WTC11 (cell line): ENCODE measurements at regions not wholly inside any gene's neighbourhood (a gene's known extent, or its start where the extent isn't known, plus 50 kb on each side); places are given as distances from the start of the nearest gene placed in this dataset.

Experiments
- JUN ChIP-seq: sonication (generic); formaldehyde crosslinking; IDR thresholded peaks from 2 replicates; pipeline ENCODE4 v1.8.0; 2023; ENCODE audit warnings: mild to moderate bottlenecking, missing genetic modification reagents
- KAT7 ChIP-seq: sonication (generic); formaldehyde crosslinking; IDR thresholded peaks from 2 replicates; pipeline ENCODE4 v1.8.1; 2023; ENCODE audit warnings: missing genetic modification reagents, mild to moderate bottlenecking, borderline replicate concordance
- MYBL2 ChIP-seq: sonication (generic); formaldehyde crosslinking; IDR thresholded peaks from 2 replicates; pipeline ENCODE4 v1.8.1; 2023; ENCODE audit warnings: mild to moderate bottlenecking, moderate library complexity, missing genetic modification reagents
- RELA ChIP-seq: sonication (generic); formaldehyde crosslinking; IDR thresholded peaks from 2 replicates; pipeline ENCODE4 v1.8.1; 2022; ENCODE audit warnings: missing genetic modification reagents, mild to moderate bottlenecking, borderline replicate concordance
- SOX15 ChIP-seq: fragments of 250-450 bp; sonication (Bioruptor Pico); IDR thresholded peaks from 2 replicates; pipeline ENCODE4 v1.9.0; 2021; ENCODE audit warnings: mild to moderate bottlenecking
- TP53 ChIP-seq: sonication (generic); formaldehyde crosslinking; IDR thresholded peaks from 2 replicates; pipeline ENCODE4 v1.8.1; 2023; ENCODE audit warnings: mild to moderate bottlenecking, missing genetic modification reagents
- TF ChIP-seq, protein P1 (sequence below): sonication (generic); formaldehyde crosslinking; IDR thresholded peaks from 2 replicates; pipeline ENCODE4 v1.8.1; 2023; ENCODE audit warnings: mild to moderate bottlenecking, missing genetic modification reagents
- TF ChIP-seq, protein P2 (sequence below): fragments of 200-600 bp; IDR thresholded peaks from 2 replicates; pipeline ENCODE4 v1.8.0; 2022; ENCODE audit warnings: antibody characterized with exemption

DNA sequence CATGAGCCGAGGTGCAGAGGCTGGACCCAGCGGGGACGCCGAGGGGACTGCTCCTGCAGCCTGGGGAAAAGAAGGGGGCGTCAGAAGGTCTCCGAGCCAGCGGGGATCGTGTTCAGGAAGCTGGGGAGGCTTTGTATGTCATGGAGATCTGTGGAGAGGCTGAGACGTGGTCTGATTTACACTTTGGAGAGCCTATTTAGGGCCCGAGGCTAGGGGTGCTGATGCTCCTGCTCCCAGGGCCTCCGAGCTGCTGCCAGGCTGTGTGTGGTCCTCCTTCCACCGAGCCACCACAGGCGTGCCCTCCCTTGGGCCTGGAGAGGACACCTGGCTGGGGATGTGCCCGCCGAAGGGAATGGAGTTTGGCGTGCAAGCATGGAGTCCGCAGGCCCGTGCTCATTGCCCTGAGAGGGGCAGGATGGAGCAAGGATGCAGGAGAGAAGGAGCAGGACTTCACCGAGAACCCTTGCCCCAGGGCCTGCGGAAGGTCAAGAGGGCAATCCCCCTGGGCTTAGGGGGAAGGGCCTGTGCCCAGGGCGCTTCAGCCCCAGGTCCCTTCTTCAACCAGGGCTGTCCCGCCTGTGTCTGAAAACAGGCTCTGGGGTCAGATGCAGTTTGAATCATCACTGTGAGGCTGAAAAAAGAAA, 252.5 kb downstream of the VAPA start:
- TF ChIP-seq, protein P1, sequence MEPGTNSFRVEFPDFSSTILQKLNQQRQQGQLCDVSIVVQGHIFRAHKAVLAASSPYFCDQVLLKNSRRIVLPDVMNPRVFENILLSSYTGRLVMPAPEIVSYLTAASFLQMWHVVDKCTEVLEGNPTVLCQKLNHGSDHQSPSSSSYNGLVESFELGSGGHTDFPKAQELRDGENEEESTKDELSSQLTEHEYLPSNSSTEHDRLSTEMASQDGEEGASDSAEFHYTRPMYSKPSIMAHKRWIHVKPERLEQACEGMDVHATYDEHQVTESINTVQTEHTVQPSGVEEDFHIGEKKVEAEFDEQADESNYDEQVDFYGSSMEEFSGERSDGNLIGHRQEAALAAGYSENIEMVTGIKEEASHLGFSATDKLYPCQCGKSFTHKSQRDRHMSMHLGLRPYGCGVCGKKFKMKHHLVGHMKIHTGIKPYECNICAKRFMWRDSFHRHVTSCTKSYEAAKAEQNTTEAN (CRISPR knock-in tag), result no peak
- TF ChIP-seq MYBL2, result no peak
- TF ChIP-seq, protein P2, sequence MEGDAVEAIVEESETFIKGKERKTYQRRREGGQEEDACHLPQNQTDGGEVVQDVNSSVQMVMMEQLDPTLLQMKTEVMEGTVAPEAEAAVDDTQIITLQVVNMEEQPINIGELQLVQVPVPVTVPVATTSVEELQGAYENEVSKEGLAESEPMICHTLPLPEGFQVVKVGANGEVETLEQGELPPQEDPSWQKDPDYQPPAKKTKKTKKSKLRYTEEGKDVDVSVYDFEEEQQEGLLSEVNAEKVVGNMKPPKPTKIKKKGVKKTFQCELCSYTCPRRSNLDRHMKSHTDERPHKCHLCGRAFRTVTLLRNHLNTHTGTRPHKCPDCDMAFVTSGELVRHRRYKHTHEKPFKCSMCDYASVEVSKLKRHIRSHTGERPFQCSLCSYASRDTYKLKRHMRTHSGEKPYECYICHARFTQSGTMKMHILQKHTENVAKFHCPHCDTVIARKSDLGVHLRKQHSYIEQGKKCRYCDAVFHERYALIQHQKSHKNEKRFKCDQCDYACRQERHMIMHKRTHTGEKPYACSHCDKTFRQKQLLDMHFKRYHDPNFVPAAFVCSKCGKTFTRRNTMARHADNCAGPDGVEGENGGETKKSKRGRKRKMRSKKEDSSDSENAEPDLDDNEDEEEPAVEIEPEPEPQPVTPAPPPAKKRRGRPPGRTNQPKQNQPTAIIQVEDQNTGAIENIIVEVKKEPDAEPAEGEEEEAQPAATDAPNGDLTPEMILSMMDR, result no peak
- no peak for TF ChIP-seq RELA (CRISPR knock-in tag)
- no peak for TF ChIP-seq KAT7
- no peak for TF ChIP-seq SOX15 (CRISPR knock-in tag)
- TF ChIP-seq JUN (CRISPR knock-in tag), result no peak
- TF ChIP-seq TP53, result no peak
